ENCODE measurements at regions not wholly inside any gene's neighbourhood (a gene's known extent, or its start where the extent isn't known, plus 50 kb on each side); places are given as distances from the start of the nearest gene placed in this dataset.

GRCh38 chr7:149633976-149634945 lies 136.7 kb upstream of the ZNF746 start:
- no peak for TF ChIP-seq CTCF (IDR thresholded peaks at IDR 0.05)
- no peak for TF ChIP-seq POLR2A (IDR thresholded peaks at IDR 0.05)
- no peak for TF ChIP-seq POLR2AphosphoS5 (IDR thresholded peaks at IDR 0.05; ENCODE audit: insufficient read depth in 1 of 2, low read depth in 1 of 2)

Measured in vagina (tissue), 2 donors.